PC-3 (cell line): ENCODE measurements at regions not wholly inside any gene's neighbourhood (a gene's known extent, or its start where the extent isn't known, plus 50 kb on each side); places are given as distances from the start of the nearest gene placed in this dataset.

Experiments
- ATAC-seq: fragments of 200-7000 bp; cut with Tn5 transposase; 2 replicates; pipeline ENCODE4 v1.9.1; 2020; ENCODE audit warnings: mild to moderate bottlenecking, moderate library complexity
- BruUV-seq: library from RNA; stranded (reverse); fragments of 400-500 nt; replicated peaks from 2 replicates; lab custom pipeline; 2021; lab: Mats Ljungman, UMichigan
- CTCF ChIA-PET: fragments of 300-600 bp; sonication (Branson Sonifier 250); formaldehyde crosslinking; loops from one replicate; lab custom pipeline; 2022; ENCODE audit warnings: antibody characterized with exemption; lab: Charles Lee
- POLR2A ChIA-PET: fragments of 300-600 bp; sonication (Branson Sonifier 250); formaldehyde crosslinking; loops from one replicate; lab custom pipeline; 2022; ENCODE audit warnings: antibody characterized with exemption; ENCODE audit not compliant: unreplicated experiment; lab: Charles Lee
- DNase-seq: peaks from one replicate; pipeline ENCODE4 v3.0.0-alpha.2; 2015
- H2AFZ ChIP-seq: fragments of 300-600 bp; sonication (generic); 2 replicates; pipeline ENCODE4 v1.6.0; 2016; ENCODE audit warnings: antibody characterized with exemption, low read length
- H3F3A ChIP-seq: fragments of 300-600 bp; sonication (generic); one replicate; pipeline ENCODE4 v1.6.0; 2017; ENCODE audit warnings: antibody characterized with exemption, low read length, control low read depth, mild to moderate bottlenecking; ENCODE audit not compliant: unreplicated experiment
- H3K27ac ChIP-seq: fragments of 300-600 bp; sonication (generic); 2 replicates; pipeline ENCODE4 v1.5.1; 2016; ENCODE audit warnings: mild to moderate bottlenecking, low read length
- H3K27me3 ChIP-seq: fragments of 300-600 bp; sonication (generic); 2 replicates; pipeline ENCODE4 v1.6.1; 2016; ENCODE audit warnings: low read length, mixed read lengths
- H3K36me3 ChIP-seq: fragments of 300-600 bp; sonication (generic); 2 replicates; pipeline ENCODE4 v1.6.1; 2016; ENCODE audit warnings: low read depth, mixed run types, low read length, mixed read lengths
- H3K4me1 ChIP-seq: fragments of 300-600 bp; sonication (generic); 2 replicates; pipeline ENCODE4 v1.5.1; 2016; ENCODE audit warnings: low read length; ENCODE audit not compliant: insufficient read depth
- H3K4me2 ChIP-seq: fragments of 300-600 bp; sonication (generic); 2 replicates; pipeline ENCODE4 v1.6.0; 2016; ENCODE audit warnings: low read length
- H3K4me3 ChIP-seq: fragments of 300-600 bp; sonication (generic); 2 replicates; pipeline ENCODE4 v1.5.1; 2016; ENCODE audit warnings: mild to moderate bottlenecking, low read length, mixed read lengths
- H3K79me2 ChIP-seq: fragments of 300-600 bp; sonication (generic); 2 replicates; pipeline ENCODE4 v1.6.1; 2017; ENCODE audit warnings: low read length, mixed read lengths
- H3K9ac ChIP-seq: fragments of 300-600 bp; sonication (generic); 2 replicates; pipeline ENCODE4 v1.6.0; 2016; ENCODE audit warnings: mild to moderate bottlenecking, low read length
- H3K9me2 ChIP-seq: fragments of 300-600 bp; sonication (generic); replicated peaks from 2 replicates; pipeline ENCODE4 v1.6.1; 2016; ENCODE audit warnings: mixed run types, low read length, mixed read lengths
- H3K9me3 ChIP-seq: fragments of 300-600 bp; sonication (generic); 2 replicates; pipeline ENCODE4 v1.6.1; 2016; ENCODE audit warnings: low read length, mixed read lengths
- H4K20me1 ChIP-seq: fragments of 300-600 bp; sonication (generic); 2 replicates; pipeline ENCODE4 v1.6.1; 2016; ENCODE audit warnings: low read length, mixed read lengths
- EZH2 ChIP-seq: fragments of 300-600 bp; sonication (generic); IDR thresholded peaks from one replicate; pipeline ENCODE4 v1.6.1; 2017; ENCODE audit warnings: antibody characterized with exemption, mild to moderate bottlenecking, low read length; ENCODE audit not compliant: unreplicated experiment
- EZH2phosphoT487 ChIP-seq: fragments of 300-600 bp; sonication (generic); IDR thresholded peaks from 2 replicates; pipeline ENCODE4 v1.6.1; 2018; ENCODE audit warnings: mild to moderate bottlenecking, antibody characterized with exemption, low read length, borderline replicate concordance
- intact Hi-C: fragments of 100-400 bp; cut with micrococcal nuclease; formaldehyde crosslinking; loops from 2 replicates; pipeline ENCODE4 v1.9.0; 2023
- TF ChIP-seq, protein P1 (sequence below): fragments of 300-600 bp; sonication (generic); conservative IDR thresholded peaks from 2 replicates; pipeline ENCODE4 v1.5.1; 2017; ENCODE audit warnings: antibody characterized with exemption, low read depth, mild to moderate bottlenecking, low read length

GRCh38 chr1:19011845-19012231 is 55.4 kb upstream of the IFFO2 start:
- Histone ChIP-seq H3K9me3 (no peaks in the 10 kb centered on the region), H3K36me3 (no peaks in the 10 kb centered on the region), H3K79me2 (no peaks in the 10 kb centered on the region), H3K4me2 (peak overlapping the region; percentile 76), H3K4me1 (peaks cover 59% of the 10 kb centered on the region), H3K9ac (peak overlapping the region; percentile 68), H2AFZ (0 out of 2 replicates have a peak overlapping the region, but pooled peaks have one; percentile 16), H4K20me1 (no peaks in the 10 kb centered on the region), H3K27me3 (no peaks in the 10 kb centered on the region), H3K9me2 (no peaks in the 10 kb centered on the region), H3K27ac (peak overlapping the region; percentile 99), H3F3A (peaks cover 20% of the 10 kb centered on the region), H3K4me3 (peak overlapping the region; percentile 26; the same call in 1 of the 2 replicates)
- ATAC-seq (no peak), DNase-seq (peak; percentile 44)
- BruUV-seq = no TSS peak
- intact Hi-C loops = loop anchor here (1.0 to 5.0 kb wide), 5 partner anchors 22 to 90 kb away; partner anchors contain the start of gene IFFO2
- ChIA-PET CTCF (interaction anchor here (0.7 to 1.3 kb wide), 6 partner anchors 21 to 105 kb away, joined by 3 read pairs; no protein-coding TSS in a partner anchor), POLR2A (interaction anchor here (0.6 kb wide), 1 partner anchor 55 kb away, joined by 4 read pairs; no protein-coding TSS in a partner anchor)
- TF ChIP-seq EZH2 (no peak), EZH2phosphoT487 (no peak)
- TF ChIP-seq, protein P1, sequence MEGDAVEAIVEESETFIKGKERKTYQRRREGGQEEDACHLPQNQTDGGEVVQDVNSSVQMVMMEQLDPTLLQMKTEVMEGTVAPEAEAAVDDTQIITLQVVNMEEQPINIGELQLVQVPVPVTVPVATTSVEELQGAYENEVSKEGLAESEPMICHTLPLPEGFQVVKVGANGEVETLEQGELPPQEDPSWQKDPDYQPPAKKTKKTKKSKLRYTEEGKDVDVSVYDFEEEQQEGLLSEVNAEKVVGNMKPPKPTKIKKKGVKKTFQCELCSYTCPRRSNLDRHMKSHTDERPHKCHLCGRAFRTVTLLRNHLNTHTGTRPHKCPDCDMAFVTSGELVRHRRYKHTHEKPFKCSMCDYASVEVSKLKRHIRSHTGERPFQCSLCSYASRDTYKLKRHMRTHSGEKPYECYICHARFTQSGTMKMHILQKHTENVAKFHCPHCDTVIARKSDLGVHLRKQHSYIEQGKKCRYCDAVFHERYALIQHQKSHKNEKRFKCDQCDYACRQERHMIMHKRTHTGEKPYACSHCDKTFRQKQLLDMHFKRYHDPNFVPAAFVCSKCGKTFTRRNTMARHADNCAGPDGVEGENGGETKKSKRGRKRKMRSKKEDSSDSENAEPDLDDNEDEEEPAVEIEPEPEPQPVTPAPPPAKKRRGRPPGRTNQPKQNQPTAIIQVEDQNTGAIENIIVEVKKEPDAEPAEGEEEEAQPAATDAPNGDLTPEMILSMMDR = no peak

DNA sequence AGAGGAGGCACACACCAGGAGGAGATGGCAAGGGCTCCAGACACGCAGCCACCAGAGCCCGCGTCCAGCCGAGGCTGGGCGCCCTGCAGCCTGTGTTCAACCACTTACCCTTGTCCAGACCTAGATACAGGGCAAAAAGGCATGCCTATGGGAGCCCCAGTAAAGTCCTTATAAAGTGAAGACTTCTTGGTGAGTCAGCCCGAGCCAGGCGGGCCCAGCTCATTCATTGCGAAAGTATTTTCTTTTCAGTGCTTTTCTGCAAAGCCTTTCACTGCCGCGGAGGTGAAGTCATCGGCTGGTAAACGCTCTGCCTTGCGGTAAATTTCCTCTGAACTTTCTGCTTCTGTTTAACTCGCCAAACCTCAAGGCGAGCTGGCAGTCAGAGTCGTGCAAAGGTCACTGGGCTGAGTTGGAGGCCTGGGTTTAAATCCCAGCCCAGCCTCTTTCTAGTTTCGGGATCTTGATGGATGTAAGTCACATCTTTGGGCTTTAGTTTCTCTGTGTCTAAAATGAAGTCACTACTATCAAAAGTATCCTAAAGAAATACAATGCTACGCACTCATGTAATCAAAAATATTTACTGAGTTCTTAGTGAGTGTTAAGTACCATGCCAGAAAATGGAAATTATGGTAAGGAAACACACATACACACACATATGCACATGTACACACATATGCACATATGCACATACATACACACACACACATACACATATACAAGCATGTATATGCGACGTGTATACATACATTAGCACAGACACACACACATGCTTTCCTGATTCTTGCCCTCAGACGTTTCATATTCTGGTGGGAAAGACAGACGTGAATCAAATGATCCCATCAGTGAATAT is 54.7 kb upstream of the IFFO2 start:
- intact Hi-C loops = loop anchor here (1.0 to 5.0 kb wide), 5 partner anchors 23 to 89 kb away; partner anchors contain the start of gene IFFO2
- peak overlapping the region; percentile 99 for H3K27ac ChIP-seq
- no peaks in the 10 kb centered on the region for H3K9me3 ChIP-seq
- no peaks in the 10 kb centered on the region for H3K79me2 ChIP-seq
- H3F3A ChIP-seq = peaks cover 20% of the 10 kb centered on the region
- peak overlapping the region; percentile 87 for H3K9ac ChIP-seq
- ATAC-seq (peak; percentile 82), DNase-seq (peak; percentile 99)
- peaks cover 62% of the 10 kb centered on the region for H3K4me1 ChIP-seq
- no peaks in the 10 kb centered on the region for H4K20me1 ChIP-seq
- TF ChIP-seq, protein P1 = no peak
- TF ChIP-seq EZH2phosphoT487 = no peak
- TF ChIP-seq EZH2 = no peak
- peak overlapping the region; percentile 77 for H3K4me2 ChIP-seq
- H3K9me2 ChIP-seq = no peaks in the 10 kb centered on the region
- no peaks in the 10 kb centered on the region for H3K36me3 ChIP-seq
- no peaks in the 10 kb centered on the region for H3K27me3 ChIP-seq
- 0 out of 2 replicates have a peak overlapping the region, but pooled peaks have one; percentile 16 for H2AFZ ChIP-seq
- TSS peak; percentile 81 for BruUV-seq
- ChIA-PET CTCF (interaction anchor here (0.6 to 1.5 kb wide), 9 partner anchors 15 to 104 kb away, joined by 3 to 4 read pairs (median 3); no protein-coding TSS in a partner anchor), POLR2A (interaction anchor here (0.5 to 0.6 kb wide), 3 partner anchors 15 to 54 kb away, joined by 3 to 12 read pairs (median 4); no protein-coding TSS in a partner anchor)
- H3K4me3 ChIP-seq = peak overlapping the region; percentile 47; the same call in 1 of the 2 replicates
